Suppressor macrophage treated with lipopolysaccharide for 1 hour (primary cell): ENCODE measurements at regions not wholly inside any gene's neighbourhood (a gene's known extent, or its start where the extent isn't known, plus 50 kb on each side); places are given as distances from the start of the nearest gene placed in this dataset.
A peak's percentile ranks its signal among the peaks of the same experiment; 100 is the strongest.

Experiments
- DNase-seq, 3 donors: peaks; one replicate each; pipeline ENCODE4 v3.0.0-alpha.2; 2020 to 2022

DNA sequence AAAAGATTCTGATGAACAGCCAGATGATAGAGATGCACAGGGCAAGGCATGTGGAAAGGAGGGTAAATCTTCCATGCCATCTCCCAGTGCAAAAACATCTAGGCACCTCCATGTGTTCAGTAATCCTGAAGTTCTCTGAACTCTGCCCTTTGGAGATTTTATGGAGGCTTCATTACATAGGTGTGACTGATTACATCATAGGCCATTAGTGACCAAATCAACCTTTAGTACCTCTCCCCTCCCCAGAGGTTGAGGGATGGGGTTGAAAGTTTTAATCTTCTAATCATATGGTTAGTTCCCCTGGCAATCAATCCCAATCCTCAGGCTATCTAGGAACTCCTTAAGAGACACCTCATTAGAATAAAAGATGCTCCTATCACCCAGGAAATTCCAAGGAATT lies 2190.2 kb upstream of the PIK3C3 start:
- no peak for DNase-seq

DNA sequence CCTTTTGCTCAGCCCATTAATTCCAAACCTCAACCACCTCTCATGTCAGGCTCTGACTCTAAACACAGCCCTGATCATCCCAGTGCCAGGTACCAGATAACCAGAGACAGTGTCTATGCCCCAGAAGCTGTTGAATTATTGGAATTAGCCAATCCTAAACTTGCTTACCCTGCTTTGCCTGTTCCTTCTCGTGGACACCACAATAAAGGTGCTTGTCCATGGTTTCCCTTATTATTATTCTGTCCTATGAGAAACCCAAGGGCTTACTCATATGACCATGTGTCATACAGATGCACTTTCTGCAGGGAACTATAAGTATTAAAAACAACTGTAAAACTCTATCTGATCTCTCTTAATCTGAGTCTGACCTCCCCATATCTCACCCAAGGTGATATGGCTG lies 2193.8 kb upstream of the PIK3C3 start:
- DNase-seq, result no peak

DNA sequence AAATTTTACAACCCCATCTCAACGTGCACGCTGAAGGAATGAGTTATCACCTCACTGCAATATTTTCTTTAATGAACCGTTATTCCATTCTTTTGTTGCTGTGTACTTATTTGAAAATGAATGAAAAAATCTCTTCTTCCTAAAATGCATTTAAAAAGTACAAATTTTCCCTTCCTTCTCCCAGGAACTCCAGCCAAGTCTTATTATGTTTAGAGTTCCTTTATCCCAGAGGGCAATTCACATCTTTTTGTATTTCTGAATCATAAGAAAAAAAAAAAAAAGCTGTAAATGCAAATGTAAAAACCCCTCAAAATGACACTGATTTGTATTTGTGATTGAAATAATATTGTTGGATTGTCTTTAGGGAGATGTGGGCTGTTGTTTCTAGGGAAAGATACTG lies 2194.3 kb upstream of the CELF4 start:
- no peak for DNase-seq

DNA sequence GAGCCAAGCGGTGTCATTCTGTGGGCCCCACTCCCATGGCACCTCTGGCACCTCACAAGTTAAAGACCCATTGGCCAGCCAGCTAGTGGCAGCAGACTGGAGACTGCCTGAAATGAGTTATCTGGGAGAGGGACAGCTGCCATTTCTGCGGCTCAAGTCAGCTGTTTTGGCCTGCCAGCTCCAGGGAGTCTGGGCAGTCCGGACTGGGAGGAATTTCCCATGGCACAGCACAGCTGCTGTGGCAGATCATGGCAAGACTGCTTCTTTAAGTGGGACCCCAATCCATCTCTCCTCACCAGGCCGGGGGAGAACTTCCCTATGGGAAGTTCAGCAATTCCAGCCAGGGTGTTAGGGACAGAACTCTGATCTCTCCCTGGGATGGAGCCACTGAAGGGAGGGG lies 2187.6 kb upstream of the CELF4 start:
- no peak for DNase-seq

DNA sequence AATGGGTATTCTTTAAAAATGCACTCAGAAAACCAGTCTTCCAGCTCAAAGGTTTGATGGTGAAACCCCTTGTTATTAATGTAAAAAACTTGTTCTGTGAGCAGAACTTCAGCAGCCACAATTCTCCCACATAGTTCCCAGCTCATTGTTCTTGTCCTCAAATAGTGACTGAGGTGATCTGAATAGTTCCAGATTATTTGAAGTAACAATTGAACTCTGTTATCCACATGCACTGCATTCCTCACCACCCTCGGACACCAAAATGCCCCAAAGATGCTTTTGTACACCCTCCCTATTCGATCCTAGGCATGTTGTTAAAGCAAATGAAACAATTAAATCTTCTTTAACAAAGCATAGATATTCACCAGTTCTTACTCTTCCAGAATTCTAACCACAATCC lies 2186.8 kb upstream of the CELF4 start:
- DNase-seq, result no peak

DNA sequence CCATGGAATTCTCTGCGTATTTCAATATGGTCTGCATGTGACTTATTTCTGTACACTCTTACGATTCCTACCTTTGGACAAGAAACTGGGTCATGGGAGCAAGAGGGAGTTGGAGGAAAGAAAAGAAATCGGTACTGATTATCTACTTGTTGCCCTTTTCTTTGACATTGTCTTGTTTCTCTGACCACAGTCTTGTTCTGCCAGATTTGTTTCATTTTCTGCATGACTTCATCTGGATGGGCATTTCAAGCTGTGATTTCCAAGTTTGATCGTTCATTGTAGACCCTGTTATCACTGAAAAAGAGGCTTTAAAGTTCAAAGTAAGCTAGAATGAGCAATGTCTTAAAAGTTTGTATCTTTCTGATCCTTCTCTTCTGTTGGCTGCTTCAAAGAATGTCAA lies 2186.3 kb upstream of the CELF4 start:
- no peak for DNase-seq

DNA sequence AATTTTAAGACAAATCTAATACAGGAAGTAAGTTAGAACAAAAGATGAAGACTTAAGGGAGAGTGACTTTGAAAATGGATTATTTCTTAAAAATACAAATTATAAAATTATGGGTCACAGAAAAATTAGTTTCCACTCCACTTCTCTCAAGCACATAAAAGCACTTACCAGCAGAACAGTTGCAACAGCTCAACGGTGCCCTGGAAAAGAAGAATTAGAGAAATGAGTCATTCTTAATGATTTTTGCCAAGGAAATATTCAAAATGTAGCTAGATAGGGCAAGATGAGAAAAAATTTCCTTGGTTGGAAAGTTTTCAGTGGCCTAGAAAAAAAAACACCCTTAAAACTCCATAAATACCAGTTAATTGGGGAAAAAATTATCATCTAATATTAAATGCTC lies 2185.6 kb upstream of the CELF4 start:
- DNase-seq, result no peak

DNA sequence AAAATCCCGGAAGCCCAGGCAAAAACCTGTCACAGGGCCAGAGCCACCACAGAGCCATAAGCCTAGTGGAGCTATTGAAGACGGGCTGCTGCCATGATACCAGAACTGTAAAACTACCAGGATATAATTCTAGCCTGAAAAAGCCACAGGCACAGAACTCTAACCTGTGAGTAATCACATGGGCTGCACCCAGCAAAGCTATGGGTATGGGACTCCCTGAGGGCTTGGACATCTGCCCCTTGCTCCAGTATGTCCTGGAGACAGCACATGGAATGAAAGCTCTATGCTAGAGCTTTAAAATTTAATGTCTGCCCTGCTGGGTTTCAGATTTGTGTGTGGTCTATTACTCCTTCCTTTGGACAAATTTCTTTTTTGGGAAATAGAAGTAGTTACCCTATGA lies 2183.6 kb upstream of the CELF4 start:
- DNase-seq, result no peak

DNA sequence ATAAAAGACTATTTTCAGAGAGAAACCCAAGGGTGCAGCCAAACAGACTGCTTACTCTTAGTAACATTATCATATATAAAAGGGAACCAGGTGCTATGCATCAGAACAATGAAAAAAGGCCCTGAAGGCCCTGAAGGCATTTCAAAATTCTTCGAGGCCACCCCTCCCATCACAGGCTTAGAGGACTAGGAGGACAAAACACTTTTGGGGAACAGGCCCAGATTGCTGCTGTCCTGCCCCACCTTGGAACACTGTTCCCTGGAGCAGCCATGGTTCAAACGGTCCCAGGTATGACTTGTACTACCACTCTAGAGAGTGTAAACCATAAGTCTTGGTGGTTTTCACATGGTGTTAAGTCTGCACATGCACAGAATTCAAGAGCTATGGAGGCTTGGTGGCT lies 2183.1 kb upstream of the CELF4 start:
- no peak for DNase-seq

DNA sequence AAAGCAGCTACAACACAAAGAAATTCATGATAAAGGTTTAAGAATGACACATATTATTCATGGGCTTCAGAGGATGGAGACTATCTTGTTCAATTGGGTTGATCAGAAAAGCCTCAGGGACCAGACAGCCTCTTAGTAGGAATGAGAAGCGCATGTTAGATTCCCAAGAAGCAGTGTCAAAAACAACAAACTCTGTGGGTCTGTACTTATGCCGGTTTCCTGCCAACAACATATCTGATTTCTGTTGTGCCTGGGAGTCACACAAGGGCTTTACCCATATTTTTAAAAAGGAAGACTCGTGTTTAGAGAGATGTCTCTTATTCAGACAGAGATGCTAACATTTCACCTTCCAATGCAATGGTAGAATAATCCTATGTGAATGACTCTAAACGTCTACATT lies 2180.6 kb upstream of the CELF4 start:
- DNase-seq, result no peak

DNA sequence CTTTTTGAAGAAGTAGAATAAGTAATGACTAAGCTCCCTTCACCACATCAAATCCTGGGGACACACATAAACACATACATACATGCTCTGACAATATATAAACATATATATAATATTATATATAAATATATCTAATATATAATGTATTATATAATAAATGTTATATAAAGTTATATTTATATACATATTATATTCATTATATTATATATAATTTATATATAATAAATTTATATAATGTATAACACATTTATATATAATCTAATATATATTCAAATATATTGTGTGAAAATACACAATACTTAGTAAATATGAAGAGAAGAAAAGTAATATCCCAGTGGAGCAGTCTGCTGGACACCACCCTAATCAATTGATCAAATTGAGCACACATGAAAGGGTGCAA lies 2177.9 kb upstream of the CELF4 start:
- no peak for DNase-seq

DNA sequence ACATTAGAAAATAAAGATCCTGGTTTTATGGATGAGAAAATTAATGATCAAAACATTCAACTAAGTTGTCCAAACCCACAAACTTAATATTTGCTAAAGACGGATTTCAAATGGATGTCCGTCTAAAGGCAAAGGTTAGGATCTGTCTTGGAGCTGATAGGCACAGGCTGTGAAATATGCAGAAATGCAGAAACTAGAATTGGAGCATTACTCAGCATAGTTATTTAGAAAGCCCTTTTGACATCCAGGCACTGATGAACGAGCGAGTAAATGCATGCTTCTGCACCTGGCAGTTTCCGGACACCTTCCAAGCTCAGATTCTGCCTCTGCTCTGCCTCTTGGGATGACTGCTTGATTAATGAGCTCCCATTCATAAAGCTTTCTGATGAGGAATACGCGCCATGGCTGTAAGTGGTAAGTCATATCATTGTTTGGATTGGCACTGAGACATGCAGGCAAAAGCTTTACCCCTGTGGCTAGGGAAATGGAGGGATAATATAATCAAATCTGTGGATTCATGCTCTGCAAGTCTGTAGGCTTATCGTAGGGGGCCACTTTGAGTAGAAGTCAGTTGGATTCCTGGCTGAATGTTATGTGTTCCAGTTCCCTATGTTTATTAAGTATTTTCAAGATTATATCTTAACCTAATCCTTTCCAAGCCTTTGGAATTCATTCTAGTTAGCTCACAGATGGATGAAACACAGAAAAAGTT lies 2176.3 kb upstream of the CELF4 start:
- DNase-seq, result no peak

DNA sequence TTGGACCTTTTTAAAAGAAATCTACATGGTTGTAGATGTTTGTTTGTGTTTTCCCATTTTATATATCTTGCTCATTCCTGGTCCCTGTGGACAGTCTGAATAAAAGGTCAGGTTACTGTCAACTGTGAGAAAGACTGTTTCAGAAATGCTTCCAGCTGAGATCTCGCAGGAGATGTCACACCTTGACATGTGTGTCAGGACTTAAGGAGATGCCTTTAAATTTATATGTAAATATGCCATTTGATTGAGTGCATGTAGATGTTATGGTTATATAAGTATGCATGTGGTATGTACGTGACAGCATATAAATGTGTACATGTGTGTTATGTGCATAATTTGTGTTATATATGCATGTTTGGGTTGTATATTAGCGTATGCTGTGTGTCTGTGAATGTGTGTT lies 2172.3 kb upstream of the CELF4 start:
- DNase-seq, result no peak

DNA sequence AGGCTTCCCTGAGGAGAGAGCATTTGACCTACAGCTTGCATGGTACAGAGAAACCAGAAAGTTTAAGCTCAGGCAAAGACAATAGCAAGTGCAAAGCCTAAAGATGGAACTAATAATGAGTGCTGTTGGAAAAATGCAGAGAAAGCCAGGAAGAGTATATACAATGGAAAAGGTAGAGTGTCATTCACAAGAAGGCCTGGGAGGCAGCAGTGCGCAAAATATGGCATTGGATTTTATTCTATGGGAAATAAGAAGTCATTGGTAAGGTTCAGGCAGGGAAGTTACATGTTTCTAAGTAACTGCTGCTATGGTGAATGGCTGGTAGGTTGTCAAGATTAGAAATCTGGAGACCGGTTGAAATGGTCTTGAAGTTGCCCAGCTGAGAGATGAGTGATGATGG lies 2167.3 kb upstream of the CELF4 start:
- no peak for DNase-seq

DNA sequence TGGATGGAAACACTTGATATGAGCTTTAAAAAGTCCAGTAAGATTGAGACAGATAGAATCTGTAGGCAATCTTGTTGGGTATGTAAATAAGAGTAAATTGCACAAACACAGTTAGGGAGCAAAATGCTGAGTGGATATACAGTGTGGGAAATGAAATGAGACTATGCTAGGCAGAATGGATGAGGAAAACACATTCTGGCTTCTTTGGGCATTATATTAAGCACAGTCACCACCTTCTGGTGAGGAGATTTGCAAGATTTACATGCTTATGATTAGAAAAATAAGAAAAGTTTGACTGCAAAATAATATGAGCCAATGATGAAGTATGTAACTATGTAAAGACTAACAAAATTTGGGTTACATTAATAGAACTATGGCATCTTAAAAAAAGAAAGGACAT lies 2165.0 kb upstream of the CELF4 start:
- no peak for DNase-seq

DNA sequence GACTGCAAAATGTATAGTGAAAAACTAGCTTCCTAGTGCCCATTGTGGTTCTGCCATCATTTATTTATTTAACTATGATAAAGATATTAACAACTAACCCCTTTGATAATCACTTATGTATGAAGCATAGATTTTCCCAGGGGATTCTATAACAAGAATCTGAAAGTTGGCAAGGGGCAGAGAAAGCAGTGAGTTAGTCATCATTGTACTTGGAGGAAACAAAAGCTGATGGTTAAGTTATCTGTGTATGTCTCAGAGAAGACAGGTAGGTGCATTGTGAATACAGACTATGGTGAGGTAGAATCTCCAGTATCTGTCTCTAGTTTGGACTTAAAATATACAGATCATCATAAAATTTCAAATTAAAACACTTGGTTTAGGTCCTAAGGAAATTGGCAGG lies 2159.1 kb upstream of the CELF4 start:
- DNase-seq, result no peak

DNA sequence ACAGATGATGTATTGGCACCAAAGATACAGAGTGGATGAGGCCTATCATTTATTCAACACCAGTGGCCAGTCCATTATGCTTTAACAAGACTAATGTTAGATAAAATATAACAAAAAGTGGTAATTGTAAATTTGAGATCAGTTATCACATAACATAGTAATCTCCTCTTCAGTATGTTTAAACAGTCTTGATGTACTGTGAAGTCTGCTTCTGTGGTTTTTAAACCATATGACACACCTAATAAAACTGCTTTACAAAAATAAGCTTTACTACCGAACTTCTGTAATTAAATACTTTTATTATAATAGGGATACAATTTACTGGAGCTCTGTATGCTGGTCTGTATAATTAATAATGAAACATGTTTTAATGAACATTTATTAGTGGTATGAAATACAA lies 2156.1 kb upstream of the CELF4 start:
- DNase-seq, result no peak

DNA sequence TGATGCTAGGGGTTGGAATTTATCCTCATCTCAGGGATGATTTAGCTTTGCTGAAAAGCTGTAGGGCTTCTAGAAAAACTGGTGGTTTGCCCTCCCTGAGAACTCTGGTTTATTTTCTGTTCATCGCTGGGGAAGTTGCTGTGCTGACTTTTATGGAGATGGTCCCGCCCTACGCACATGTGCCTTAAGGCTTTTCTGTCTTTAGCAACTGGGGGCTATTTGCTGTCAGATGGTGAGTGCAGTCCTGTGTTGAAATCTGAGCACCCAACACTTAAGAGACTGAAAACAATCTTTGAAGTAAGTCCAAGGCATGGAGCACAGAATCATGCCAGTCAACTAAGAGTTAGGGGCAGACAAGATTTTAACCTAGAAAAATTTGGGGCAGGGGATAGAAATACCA lies 2148.4 kb upstream of the CELF4 start:
- no peak for DNase-seq

DNA sequence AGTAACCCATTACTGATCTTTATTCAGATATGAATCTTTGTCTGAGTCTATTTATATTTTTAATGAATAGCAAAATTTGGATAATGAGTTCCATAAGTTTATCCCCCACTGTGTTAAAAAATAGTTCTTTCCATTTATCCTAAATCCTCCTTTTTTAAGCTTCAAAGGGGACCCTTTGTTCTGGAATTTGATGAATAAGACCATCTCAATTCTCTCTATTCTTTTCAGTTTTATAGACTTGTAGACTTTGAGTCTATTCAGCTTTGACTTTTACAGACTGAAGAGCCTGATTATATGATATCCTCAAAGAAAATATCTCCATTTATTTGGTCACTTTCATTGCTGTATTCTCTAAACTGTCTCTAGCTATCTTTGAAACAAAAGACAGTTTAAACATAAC lies 2146.1 kb upstream of the CELF4 start:
- no peak for DNase-seq

DNA sequence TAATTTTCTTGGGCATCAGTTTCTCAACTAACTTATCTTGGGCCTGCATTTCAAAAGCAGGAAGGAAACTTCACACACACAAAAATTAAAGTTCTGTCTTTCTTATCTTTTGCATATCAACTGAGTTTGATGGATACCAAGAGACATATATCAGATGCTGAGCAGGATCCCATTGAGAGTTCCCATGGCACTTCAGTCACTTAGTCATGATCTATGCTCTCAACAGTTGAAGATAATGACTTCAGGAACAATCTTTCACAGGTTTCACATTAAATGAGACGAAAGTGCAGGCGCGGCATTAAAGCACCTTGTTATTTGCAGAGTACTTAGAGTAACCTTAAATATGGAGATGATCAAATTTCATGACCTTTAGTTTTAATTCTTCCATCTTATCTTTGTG lies 2139.8 kb upstream of the CELF4 start:
- no peak for DNase-seq

DNA sequence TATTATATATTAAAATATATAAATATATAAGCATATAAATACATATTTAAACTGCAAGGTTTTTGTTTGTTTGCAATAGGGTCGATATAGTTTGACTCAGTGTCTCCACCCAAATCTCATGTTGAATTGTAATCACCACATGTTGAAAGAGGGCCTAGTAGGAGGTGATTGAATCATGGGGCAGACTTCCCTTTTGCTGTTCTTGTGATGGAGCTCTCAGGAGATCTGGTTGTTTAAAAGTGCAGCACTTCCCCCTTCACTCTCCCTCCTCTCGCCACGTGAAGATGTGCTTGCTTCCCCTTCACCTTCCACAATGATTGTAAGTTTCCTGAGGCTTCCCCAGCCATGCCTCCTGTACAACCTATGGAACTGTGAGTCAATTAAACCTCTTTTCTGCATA lies 2137.3 kb upstream of the CELF4 start:
- peak; percentile 30 to 53 (median 40) for DNase-seq

DNA sequence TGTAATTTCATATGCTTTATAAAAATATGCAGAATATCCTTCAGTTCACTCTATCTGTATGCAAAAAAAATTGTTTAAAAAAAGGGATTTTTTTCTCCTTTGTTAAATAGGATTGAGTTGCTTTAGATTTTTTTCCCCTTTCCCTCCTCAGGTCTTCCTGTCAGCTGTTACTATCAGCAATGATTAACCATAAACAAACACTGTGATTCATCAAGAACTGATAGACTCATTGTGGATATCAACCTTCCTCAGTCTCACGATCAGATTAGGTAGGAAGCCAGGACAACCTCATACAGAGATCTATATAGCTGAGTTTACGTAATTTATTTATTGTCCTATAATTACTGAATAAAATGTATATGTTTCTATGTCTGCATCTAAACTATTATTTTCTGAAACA lies 2136.2 kb upstream of the CELF4 start:
- DNase-seq, result no peak

DNA sequence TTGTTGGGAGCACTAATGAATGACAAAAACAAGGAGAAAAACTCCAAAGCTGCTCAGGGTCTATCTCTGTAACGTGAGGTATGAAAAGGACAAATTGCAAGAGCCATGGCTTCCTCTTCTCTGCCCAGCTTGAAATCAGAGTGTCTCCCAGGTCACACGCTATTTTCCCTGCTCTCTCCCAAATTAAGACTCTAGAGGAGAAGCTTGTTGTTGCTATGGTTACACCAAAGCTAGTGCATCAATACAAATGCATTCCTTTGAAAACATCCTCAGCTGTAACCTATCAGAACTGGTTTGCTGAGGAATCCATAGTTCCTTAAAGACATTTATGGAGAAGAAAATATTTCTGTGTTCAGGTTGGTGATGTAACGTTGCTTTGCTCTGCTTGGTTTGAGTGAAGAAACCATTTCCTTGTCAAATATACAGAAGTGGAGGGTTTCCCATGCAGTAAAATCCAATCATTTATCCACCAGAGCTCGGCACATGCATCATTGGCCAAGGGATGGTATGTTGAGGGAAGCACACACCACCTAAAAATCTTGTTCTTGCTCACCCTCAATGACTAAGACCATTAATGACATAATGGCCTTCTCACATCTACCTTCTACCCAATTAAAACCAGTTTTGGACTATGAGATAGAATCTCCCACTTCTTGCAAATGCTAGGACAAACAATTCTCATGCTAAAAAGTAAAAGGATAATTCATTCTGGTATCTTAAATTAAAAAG lies 2135.6 kb upstream of the CELF4 start:
- DNase-seq, result no peak

DNA sequence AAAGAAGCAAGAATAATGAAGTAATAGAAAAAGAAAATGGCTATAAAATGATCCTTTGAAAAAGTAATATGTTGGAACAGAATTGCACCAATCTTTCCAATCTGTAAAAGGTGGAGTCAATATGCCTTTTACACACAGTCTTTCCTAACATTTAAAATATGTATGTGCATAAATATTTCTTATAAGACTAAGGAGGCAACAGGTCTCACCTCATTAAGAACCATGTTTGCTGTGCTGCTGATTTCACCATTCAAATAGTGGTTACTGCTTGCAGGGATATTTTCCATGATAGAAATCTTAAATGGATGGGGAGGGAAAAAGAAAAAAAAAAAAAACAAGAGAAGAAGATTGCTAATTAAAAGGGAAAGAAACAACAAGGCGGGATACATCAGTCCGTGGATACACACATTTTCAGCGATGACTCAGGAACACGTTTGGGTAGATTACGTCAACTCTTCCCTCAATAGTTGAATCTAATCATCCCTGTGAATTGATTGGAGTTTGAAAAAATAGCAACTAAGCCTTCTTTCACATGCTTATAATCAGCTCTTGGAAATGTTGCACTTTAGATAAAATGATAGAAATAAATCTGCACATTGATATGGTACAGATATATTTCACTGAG lies 2133.9 kb upstream of the CELF4 start:
- no peak for DNase-seq

DNA sequence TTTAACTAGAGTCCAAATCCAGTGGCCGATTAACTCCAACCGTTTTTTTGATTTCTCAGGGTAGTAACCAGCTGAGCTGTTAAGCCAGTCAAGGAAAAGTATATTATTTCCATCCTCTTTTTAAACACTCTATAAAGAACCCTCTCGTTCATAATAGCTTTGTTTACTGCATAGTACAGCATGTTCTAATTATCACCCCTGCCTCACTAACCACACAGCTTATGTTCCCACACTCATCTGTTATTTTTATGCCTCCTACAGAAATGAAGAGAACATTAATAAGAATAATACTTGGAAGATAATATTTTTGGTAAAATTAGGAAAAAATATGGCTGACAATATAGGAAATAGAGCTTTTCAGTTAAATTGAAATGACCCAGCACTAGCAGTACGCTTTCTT lies 2132.8 kb upstream of the CELF4 start:
- no peak for DNase-seq
